Upper lobe of left lung (tissue), 4 donors: ENCODE measurements at regions not wholly inside any gene's neighbourhood (a gene's known extent, or its start where the extent isn't known, plus 50 kb on each side); places are given as distances from the start of the nearest gene placed in this dataset.

Experiments used
- CTCF ChIP-seq, 6 experiments: fragments of 450-650 bp in 4 of 6; fragments of 200-600 bp in 2 of 6; sonication (generic) in 2 of 6; IDR thresholded peaks; one replicate each; pipeline ENCODE4 v1.5.1; 2016 to 2019; ENCODE audit warnings: antibody characterized with exemption in 6 of 6
- POLR2A ChIP-seq, 4 donors: fragments of 450-650 bp; IDR thresholded peaks; one replicate each; pipeline ENCODE4 v1.5.1; 2016 to 2017; ENCODE audit warnings: antibody characterized with exemption in 4 of 4, mild to moderate bottlenecking in 2 of 4
- POLR2AphosphoS5 ChIP-seq, 2 donors: sonication (generic); formaldehyde crosslinking; IDR thresholded peaks; one replicate each; pipeline ENCODE4 v1.5.1; 2017; ENCODE audit warnings: antibody characterized with exemption in 2 of 2

- TF ChIP-seq CTCF (IDR thresholded peaks at IDR 0.05), result no peak
- no peak for TF ChIP-seq POLR2A (IDR thresholded peaks at IDR 0.05)
- no peak for TF ChIP-seq POLR2AphosphoS5 (IDR thresholded peaks at IDR 0.05)
Observed at GRCh38 chr2:194383401-194383800, 1273.6 kb upstream of the SLC39A10 start.
